Erythroblast (primary cell): ENCODE measurements at regions not wholly inside any gene's neighbourhood (a gene's known extent, or its start where the extent isn't known, plus 50 kb on each side); places are given as distances from the start of the nearest gene placed in this dataset.

Experiments used
- GATA1 ChIP-seq: IDR thresholded peaks from 2 replicates; pipeline ENCODE4 v1.6.1; 2011; ENCODE audit warnings: low read depth, mild to moderate bottlenecking, control low read depth, low read length, moderate library complexity
- POLR2A ChIP-seq: IDR thresholded peaks from 2 replicates; pipeline ENCODE4 v1.6.1; 2011; ENCODE audit warnings: mild to moderate bottlenecking, low read length

GRCh38 chr10:78879621-78880020 lies 189.1 kb upstream of the ZMIZ1 start:
- TF ChIP-seq POLR2A, result no peak
- TF ChIP-seq GATA1, result no peak
